Suppressor macrophage treated with lipopolysaccharide for 4 hours (primary cell): ENCODE measurements at regions not wholly inside any gene's neighbourhood (a gene's known extent, or its start where the extent isn't known, plus 50 kb on each side); places are given as distances from the start of the nearest gene placed in this dataset.
"Not testable (repeated sequence)": the region's sequence is repeated elsewhere in the genome, so short reads cannot be mapped to it uniquely, and the experiment has no call there.

ENCODE experiments used
- DNase-seq: peaks from one replicate; pipeline ENCODE4 v3.0.0-alpha.2; 2020

- DNase-seq: no peak
Measured at GRCh38 chr12:46084666-46085631, 94.6 kb upstream of the SCAF11 start.

GRCh38 chr12:46082490-46083200 lies 92.3 kb upstream of the SCAF11 start:
- DNase-seq: no peak

- no peak for DNase-seq
Measured at GRCh38 chr12:46073321-46073720, 82.9 kb upstream of the SCAF11 start.

- peak; percentile 80 for DNase-seq
Measured at GRCh38 chr12:46071769-46072624, 81.6 kb upstream of the SCAF11 start.

GRCh38 chr12:46071335-46071734 lies 81.0 kb upstream of the SCAF11 start:
- no peak for DNase-seq

- no peak for DNase-seq
Measured at GRCh38 chr12:46067094-46067493, 76.7 kb upstream of the SCAF11 start.

GRCh38 chr12:46065412-46066166 lies 75.2 kb upstream of the SCAF11 start:
- DNase-seq: peak; percentile 8

GRCh38 chr12:46064548-46064947 lies 74.2 kb upstream of the SCAF11 start:
- no peak for DNase-seq

- DNase-seq: not testable (repeated sequence)
Measured at GRCh38 chr12:46058697-46059096, 68.3 kb upstream of the SCAF11 start.

- DNase-seq: no peak
Measured at GRCh38 chr12:46050805-46051204, 60.4 kb upstream of the SCAF11 start.

- no peak for DNase-seq
Measured at GRCh38 chr12:46049665-46050064, 59.3 kb upstream of the SCAF11 start.

GRCh38 chr12:46046436-46046835 lies 56.1 kb upstream of the SCAF11 start:
- DNase-seq: no peak

GRCh38 chr12:46043972-46044520 lies 53.7 kb upstream of the SCAF11 start:
- no peak for DNase-seq
